NCI-H2081 treated with DMSO at 0.1 percent for 48 hours (cell line): ENCODE measurements at regions not wholly inside any gene's neighbourhood (a gene's known extent, or its start where the extent isn't known, plus 50 kb on each side); places are given as distances from the start of the nearest gene placed in this dataset.

Source experiments
- DNase-seq: peaks from one replicate; lab custom pipeline; 2025; lab: John Stamatoyannopoulos, UW

DNA sequence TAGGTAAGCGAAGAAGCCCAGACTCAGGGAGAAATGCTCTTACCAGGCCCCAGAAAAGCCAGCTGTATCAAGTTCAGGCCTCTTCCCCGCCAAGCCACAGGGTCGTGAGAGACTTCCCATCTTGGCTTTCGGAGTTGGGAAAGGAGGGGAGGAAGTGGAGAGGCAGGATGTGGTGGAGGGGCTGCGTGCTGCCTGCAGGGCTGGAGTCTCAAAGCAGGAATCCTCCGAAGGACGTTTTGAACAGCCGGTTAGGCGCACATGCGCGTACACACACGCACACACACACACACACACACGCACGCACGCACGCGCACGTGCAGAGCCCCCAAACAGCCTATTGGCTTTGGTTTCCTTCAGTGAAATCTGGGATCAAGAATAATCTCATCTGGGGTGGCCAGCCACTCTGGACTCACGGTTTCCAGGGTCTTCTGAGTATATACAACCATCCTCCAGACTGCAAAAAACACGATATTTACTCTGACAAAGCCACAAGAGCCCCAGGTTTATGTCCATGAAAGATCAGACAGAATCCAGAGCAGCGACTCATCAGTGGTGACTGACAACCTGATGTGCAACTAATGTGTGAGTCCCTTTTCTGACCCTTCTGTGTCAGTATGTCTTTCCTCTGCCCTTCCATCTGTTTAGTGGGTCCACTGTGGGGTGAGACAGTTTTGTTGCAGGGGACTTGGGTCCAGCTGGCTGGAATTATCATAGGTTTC lies 115.0 kb upstream of the ZNF438 start:
- no peak for DNase-seq

DNA sequence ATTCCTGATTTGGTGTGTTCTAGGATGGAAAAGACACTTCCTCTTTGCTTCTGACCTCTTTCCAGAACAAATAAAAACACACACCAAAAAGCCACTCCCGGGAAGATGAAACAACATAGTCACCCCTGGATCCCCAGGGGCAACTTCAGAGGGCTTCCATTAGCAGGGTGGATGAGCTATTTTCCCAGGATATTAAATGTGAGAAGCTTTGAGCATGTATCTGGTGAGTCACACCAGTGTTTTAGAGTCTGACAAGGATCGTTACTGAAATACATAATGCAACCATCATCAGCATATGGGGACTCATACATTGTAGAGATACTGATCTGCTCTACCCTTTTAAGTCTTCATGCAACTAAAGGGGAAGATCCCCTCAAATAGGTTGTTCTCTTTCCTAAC lies 115.5 kb upstream of the ZNF438 start:
- DNase-seq, result no peak

DNA sequence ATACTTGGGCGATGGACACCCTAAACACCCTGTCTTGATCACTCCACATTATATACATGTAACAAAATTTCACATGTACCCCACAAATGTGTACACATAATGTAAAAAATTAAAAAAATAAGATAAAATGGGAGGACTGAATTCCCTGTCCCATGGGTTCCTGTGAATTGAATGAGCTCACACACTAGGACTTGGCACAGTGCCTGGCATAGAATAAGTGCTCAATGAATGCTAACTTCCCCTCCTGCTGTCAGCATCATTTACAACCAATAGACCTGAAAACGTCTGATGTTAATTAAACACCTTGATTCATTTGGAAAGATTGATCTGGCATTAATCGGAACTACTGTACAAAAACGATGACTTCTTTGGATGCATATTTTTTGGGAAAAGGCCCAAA lies 117.3 kb upstream of the ZNF438 start:
- DNase-seq, result no peak

DNA sequence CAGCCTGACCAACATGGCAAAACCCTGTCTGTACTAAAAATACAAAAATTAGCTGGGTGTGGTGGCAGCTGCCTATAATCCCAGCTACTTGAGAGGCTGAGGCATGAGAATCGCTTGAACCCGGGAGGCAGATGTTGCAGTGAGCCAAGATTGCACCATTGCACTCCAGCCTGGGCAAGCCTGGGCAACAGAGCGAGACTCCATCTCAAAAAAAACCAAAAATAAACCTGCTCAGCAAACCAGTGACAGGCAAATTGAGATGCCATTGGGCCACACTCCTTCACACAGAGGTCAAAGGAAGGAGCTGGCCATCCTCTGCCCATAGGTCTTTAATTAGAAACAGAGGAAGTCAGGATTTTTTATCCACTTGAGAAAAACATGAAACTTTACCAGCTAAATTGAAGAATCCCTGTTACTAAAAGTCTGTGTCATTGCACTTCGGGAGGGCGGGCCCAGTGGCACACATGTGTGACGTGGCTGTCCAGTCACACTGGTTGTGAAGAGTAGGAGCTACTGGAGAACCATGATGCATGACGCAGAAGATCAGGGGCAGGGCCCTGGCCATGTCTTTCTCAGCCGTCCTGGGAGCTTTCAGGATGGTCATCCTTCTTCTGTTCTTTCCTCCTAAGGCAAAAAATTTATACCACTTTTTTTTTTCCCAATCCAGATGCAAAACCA lies 118.3 kb upstream of the ZNF438 start:
- no peak for DNase-seq

DNA sequence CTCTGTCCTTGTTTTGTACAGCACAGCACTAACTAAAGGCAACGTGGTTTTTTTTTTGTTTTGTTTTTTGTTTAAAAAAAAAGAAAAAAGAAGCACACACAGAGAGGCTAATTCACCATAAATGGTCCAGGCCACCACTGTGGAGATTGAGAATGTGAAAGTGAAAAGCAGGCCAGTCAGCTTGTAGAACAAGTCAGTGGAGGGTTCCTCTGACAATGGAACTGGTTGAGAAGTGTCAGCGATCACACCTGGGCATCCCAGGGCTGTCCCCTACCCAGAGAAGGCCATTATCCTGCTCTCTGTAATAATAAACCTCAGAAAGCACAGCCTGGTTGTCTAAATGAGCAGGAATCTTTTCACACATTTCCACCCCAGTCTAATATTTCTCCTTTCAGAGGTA lies 119.6 kb upstream of the ZNF438 start:
- DNase-seq, result no peak

DNA sequence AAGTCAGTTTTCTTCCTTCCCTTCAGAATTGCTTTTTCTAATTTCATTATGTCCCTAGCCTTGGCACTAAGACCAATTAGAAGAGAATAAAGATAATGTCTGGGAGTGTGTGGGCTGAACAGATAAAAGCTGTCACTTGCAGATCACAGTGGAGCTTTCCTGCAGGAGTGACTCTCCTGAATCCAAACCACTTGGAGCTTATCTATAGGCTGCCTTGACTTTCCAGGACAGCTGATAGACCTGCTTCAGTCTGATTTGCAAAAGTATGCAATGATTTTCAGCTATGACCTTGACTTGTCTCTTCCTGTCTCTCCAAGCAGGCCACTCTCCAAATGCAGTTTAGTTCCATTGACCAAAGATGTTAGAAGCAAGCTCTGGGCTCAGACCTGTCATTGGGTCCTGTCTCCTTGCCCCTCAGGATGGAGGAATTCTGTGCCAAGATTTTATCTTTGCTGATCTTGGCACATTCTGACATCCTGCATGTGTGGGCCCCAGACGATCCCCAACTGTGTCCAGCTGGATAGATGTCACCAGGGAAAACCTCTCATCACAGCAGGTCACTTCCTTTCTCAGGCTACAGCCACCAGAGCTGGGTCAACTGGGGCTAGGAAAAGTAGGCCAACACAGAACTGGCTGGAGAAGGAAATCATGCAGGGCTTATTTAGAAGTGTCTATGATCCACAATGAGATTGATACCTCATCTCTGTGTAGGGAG lies 120.9 kb upstream of the ZNF438 start:
- DNase-seq, result no peak

DNA sequence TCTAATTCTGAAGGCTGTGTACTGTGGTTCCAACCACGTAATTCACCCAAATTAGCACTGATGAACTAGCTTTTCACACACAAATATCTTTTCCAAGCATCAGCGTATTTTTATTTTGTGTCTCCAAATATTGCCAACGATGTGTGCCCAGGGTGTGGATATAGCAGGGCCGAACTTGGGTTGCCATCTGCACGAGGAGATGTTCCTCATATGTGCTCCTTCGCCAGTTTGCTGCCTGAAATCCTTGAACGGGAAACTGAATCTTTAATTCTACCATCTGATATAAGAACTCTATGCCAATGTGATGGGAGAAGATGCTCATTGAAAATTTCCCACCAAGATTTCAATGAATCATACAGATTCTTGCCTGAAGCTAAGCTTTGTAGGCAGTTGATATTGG lies 121.5 kb upstream of the ZNF438 start:
- no peak for DNase-seq

DNA sequence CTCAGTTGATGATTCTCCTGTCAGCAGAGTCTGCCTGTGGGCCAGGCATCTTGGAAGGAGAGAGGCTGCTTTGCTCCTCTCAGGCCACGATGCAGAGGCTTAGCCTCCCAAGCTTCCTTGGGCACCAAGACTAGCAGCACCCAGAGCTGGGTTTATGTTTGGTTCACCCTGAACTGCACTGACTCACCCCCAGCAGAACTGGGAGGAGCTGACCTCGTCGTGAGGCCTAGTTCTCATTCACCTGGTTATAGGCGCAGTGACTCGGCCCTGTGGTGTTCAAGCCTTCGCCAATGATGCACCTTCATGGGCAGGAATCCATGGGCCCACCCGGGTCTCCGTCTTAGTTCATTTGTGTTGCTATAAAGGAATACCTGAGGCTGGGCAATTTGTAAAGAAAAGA lies 122.0 kb upstream of the ZNF438 start:
- DNase-seq, result no peak

DNA sequence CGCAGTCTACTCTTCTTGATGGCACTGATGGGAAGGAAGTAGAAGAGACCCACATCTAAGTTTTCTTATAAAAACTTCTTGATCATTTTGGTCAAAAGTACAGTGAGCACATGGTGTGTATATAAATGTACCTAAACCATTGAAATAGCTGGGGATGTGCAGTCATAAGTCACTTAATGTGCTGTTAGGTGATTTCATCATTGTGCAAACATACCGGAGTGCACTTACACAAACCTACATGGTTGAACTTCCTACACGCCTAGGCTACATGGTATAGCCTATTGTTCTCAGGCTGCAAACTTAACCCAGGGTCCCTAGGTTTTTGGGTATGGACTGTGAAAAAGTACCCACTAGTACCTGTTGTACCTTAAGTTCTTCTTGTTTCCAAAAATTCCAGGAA lies 123.3 kb upstream of the ZNF438 start:
- no peak for DNase-seq

DNA sequence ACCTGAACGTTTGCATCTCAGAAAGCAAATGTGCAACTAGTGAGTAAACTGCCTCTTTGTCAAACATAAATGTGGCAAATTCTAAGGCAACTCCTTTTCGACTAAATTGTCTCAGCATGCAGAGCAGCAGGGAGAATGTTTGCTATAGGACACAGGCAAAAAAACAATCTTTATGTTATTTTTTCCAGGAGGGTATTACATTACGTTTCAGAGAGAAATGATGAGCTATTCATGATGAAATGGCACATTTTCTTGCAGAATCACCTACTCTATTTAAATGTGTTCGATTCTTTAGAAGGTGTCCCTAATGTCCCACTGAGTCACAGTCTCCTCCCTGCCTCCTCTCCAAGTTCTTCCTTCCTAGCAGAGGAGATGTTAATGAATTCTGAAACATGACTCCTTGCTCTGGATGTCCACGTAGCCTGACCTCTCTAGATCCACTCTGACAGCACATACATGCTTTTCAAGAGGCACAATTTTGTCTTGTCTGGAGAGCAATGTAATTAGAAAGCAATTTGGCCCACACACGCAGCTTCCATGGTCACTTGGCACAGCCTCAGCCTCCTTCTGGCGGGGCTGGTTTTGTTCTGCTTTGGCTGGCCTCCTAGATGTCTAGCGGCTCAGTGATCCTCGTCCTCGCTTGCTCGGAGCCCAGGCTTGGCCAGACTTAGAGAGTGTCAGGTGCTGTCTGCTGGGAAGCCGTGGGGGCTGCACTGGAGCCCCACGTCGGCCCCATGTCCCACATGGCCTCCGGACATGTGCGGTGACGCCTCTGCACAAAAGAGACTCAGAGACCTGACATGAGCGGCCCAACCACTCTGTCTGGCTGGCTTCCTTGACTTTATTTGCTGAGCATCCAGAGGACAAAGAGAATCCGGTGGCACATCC lies 125.7 kb upstream of the ZNF438 start:
- DNase-seq, result peak; percentile 30

DNA sequence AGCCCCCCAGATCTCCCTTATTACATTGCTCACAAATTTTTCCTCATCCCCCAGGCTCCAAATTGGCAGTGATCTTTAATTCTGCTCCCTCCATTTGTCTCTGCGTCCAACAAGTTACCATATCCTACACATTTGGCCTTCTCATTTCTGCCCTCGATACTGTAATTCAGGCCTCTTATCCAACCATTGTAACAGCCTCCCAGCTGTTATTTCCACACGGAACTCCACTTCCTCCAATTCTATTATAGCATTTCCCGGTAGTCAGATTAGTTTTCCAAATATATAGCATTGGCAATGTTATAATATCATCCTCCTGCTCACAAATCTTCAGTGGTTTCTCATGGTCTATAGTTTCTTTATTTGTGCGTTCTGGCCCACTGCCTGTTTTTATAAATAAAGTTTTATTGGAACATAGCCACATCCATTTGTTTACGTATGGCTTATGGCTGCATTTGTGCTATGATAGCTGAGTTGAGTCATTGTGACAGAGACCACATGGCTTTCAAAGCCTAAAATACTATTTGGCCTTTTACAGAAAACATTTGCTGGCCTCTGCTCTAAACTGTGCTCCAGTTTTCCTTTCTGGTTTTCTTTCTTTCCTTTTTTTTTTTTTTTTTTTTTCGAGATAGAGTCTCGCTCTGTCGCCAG lies 126.5 kb upstream of the ZNF438 start:
- DNase-seq, result no peak

DNA sequence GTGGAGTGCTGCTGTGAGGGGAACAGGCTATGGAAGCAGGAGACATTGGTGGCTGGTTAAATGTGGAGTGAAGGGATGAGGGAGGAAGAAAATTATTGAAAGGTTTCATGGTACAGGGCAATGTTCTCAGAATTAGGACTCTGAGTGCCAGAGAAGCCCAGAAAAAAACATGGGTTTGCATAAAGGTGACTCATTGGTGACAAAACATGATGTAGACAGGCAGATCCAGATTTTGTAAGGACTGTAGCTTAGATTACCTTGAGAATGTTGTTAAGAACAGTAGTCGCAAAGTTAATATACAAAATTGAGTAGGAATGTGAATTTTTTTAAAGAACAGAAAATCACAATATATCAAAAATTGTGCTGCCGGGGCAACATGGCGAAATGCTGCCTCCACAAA lies 134.9 kb upstream of the ZNF438 start:
- no peak for DNase-seq

DNA sequence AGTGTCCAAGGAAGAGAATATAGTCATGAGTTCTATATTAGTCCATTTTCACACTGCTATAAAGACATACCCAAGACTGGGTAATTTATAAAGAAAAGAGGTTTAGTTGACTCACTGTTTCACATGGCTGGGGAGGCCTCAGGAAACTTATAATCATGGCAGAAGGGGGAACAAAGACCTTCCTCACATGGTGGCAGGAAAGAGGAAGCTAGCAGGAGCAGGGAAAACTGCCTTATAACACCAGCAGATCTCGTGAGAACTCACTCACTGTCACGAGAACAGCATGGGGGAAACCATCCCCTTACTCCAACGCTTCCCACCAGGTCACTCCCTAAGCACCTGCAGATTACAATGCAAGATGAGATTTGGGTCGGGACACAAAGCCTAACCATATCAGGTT lies 139.0 kb upstream of the ZNF438 start:
- no peak for DNase-seq

DNA sequence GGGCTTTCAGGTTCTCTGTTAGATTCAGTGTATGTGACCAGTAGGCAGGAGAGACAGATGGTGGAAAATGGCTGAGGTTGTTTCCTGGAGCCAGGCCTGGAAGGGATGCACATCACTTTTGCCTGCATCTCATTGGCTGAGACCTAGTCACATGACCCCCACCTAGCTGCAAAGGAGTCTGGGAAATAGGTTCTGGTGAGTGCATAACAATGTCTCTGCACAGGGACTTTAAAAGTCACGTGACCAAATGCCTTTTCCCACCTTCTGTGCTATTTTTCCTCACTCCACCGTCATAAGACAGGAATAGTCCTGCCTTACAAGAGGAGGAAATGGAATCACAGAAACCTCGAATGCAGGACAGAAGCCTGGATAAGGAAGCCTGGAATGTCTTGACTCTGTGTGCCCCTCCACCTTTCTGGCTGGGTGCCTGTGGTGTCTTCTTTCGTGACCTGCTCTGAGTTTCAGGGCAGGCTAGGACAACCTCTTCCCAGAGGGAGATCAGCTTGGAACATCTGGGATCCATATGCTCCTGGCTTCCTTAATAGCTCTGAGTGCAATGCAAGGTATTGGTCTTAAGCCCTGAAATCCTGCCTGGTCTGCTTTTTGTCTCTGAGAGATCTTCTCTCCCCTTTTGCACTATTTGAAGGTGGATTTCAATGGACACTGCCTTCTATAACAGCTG lies 139.9 kb upstream of the ZNF438 start:
- no peak for DNase-seq

DNA sequence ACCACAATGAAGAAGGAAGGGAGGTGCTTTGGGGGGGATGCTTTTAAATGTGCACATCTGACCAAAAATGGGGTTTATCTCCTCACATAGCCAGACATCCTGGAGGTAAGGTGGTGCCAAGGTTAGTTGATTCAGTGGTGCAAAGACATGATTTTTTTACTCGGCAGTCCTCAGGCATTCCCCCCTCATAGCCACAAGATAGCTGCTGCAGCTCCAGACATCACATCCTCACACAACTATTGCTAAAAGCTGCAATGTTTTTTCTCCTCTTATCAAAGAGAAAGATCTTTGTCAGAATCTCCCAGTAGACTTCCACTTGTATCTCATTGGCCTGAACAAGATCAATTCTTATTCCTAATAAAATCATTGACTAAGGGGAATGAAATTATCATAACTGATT lies 141.3 kb upstream of the ZNF438 start:
- DNase-seq, result no peak

DNA sequence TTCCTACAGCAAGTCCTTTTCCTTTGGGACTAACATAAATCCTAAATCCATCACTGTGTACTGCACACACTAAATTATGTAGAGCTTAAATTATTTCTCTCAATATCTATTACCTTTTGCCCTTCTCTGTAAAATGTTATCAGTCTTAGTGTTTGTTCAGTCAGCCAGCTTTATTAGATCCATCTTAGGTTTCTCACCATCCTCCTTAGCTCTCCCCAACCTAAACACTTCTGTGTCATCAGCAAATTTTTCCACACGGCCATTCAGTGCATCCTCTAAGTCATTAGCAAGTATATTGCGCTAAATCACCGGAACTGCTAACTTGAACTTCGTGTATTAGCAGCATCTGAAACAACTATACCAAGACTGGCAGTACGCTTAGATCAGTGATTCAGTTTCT lies 142.1 kb upstream of the ZNF438 start:
- no peak for DNase-seq

DNA sequence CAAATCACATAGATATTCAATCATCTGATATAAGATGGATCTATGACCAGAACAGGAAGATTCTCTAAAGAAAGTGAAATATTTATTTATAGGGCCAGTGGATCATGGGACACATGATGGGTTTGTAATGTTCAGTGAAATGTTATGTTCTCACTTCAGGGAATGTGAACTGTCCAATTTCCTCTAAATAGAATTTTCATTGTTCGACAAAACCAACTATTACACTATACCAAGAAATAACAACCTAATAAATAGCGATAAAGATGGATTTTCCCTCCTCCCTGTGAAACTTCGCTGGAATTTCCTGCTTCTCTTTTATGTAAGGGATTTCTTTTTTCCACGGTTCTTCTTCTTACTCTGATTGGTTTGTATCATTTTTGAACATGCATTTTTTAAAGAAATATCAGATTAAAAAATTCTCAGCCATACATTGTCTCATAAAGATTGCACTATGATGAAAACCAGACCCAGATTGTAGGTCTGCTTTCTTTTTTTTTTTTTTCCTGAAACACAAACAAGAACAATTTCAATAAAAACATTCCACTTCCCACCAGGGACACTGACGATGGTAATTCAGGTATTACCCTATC lies 139.8 kb upstream of the ZEB1 start:
- no peak for DNase-seq

DNA sequence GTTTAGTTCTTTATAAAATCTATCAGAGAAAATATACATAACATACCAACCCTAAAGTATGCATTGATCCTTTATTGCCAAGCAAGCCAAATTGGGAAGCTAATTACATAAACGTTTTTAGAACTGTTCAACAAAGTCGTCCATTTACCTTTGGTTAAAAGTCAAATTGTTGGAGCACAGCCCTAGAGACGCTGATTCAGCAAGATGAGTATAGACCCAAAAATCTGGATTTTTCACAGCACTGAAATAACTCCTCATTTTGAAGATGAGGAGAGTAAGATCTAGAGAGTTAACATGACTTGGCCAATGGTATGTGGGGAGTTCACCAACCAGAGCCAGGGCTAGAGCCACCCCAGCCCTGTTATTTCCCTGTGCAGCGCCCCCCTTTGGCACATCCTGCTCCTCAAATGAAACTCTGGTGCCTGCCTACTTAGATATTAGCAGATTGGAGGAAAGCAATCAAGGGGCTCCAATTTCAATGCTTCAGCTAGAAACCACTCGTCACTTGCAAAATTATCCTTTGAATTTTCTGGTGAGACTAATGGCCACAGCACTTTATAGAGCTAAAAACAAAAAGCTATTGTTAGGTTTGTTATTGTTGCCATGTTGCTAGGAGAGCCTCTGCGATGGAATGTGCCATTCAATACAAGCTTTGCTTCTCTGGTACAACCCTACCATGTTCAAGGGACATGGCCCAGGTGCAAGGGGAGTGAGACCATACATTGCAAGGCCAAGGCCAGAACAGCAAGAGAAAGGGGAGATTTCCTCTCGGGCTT lies 132.6 kb upstream of the ZEB1 start:
- no peak for DNase-seq

DNA sequence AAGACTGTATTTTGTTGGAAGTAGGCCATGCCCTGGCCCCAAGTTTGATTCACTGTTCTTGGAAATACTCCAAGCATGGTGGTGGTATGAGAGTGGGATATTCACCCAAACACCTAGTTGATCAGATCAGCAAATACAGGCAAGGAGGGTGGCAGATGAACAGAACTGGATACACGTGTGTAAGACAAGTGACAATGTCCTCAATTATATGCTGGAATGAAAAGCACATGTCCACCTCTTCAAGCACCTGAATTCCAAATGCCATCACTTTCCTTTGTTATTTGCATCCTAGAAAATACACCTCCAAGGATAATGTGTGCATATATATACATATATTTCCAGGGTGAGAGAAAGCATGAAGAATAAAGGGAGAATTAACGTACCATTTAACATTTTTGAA lies 131.8 kb upstream of the ZEB1 start:
- DNase-seq, result no peak

DNA sequence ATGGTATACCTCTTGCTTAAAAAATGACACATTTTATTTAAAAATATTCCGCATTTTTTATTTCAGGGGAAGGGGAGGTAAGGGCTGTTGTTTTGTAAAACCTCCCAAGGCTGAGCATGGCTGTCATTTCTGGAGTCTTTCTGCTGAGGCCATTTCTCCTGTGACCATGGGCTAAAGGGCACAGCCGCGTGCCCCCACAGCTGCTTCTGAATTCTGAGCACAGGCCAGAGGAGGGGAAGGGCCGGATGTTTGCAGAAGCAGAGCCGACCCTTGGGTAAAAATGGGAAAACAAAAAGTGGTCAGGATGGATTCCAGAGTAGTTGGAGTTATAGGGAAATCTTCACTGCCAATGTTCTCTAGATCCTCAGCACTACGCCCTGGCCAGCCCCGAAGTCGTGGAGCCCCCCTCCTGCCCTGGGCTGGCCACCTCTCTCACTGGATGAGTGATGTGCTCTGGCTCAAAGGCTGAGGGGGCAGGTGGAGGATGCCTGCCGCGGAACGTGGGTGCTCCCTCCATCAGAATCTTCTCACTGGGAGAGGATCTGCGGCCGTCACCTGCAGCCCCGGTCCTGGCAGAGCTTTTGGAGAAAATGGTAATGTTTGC lies 131.3 kb upstream of the ZEB1 start:
- no peak for DNase-seq
